Testis (tissue), 2 donors: ENCODE measurements at regions not wholly inside any gene's neighbourhood (a gene's known extent, or its start where the extent isn't known, plus 50 kb on each side); places are given as distances from the start of the nearest gene placed in this dataset.

Experiments
- CTCF ChIP-seq, 3 experiments: fragments of 450-650 bp in 2 of 3; fragments of 200-600 bp in 1 of 3; sonication (generic) in 1 of 3; IDR thresholded peaks; one replicate each; pipeline ENCODE4 v1.5.1; 2016 to 2019; ENCODE audit warnings: antibody characterized with exemption in 3 of 3, mild to moderate bottlenecking in 2 of 3, moderate library complexity in 1 of 3
- POLR2A ChIP-seq: fragments of 450-650 bp; IDR thresholded peaks from one replicate; pipeline ENCODE4 v1.6.1; 2017; ENCODE audit warnings: antibody characterized with exemption, mild to moderate bottlenecking, moderate library complexity

GRCh38 chr4:27206009-27206408 lies 345.4 kb downstream of the STIM2 start:
- TF ChIP-seq CTCF (IDR thresholded peaks at IDR 0.05), result no peak
- TF ChIP-seq POLR2A, result no peak
